ENCODE measurements at regions not wholly inside any gene's neighbourhood (a gene's known extent, or its start where the extent isn't known, plus 50 kb on each side); places are given as distances from the start of the nearest gene placed in this dataset.

GRCh38 chr20:40120827-40121226 is 568.2 kb downstream of the MAFB start:
- DNase-seq: no peak

- DNase-seq: no peak
Measured at GRCh38 chr20:40111282-40111681, 577.8 kb downstream of the MAFB start.

GRCh38 chr20:40110311-40110831 is 578.7 kb downstream of the MAFB start:
- no peak for DNase-seq

- no peak for DNase-seq
Measured at GRCh38 chr20:40109136-40109535, 579.9 kb downstream of the MAFB start.

- no peak for DNase-seq
Measured at GRCh38 chr20:40108321-40108720, 580.7 kb downstream of the MAFB start.

GRCh38 chr20:40104959-40105358 is 584.1 kb downstream of the MAFB start:
- no peak for DNase-seq

GRCh38 chr20:40103420-40103819 is 585.6 kb downstream of the MAFB start:
- DNase-seq: no peak

GRCh38 chr20:40101560-40101959 is 587.5 kb downstream of the MAFB start:
- no peak for DNase-seq

- DNase-seq: no peak
Measured at GRCh38 chr20:40100261-40100660, 588.8 kb downstream of the MAFB start.

GRCh38 chr20:40090236-40090635 is 598.8 kb downstream of the MAFB start:
- DNase-seq: no peak

- DNase-seq: no peak
Measured at GRCh38 chr20:40087496-40087895, 601.5 kb downstream of the MAFB start.

- no peak for DNase-seq
Measured at GRCh38 chr20:40085513-40085912, 603.5 kb downstream of the MAFB start.

GRCh38 chr20:40082436-40082835 is 606.6 kb downstream of the MAFB start:
- no peak for DNase-seq

GRCh38 chr20:40081653-40082052 is 607.4 kb downstream of the MAFB start:
- DNase-seq: no peak

GRCh38 chr20:40080041-40080652 is 608.9 kb downstream of the MAFB start:
- DNase-seq: no peak

- DNase-seq: no peak
Measured at GRCh38 chr20:40073535-40074111, 615.4 kb downstream of the MAFB start.

- no peak for DNase-seq
Measured at GRCh38 chr20:40072907-40073306, 616.1 kb downstream of the MAFB start.

- DNase-seq: no peak
Measured at GRCh38 chr20:40056171-40056570, 632.9 kb downstream of the MAFB start.

- DNase-seq: no peak
Measured at GRCh38 chr20:40055711-40056110, 633.3 kb downstream of the MAFB start.

GRCh38 chr20:40054311-40054710 is 634.7 kb downstream of the MAFB start:
- no peak for DNase-seq

- no peak for DNase-seq
Measured at GRCh38 chr20:40050596-40050995, 638.4 kb downstream of the MAFB start.

GRCh38 chr20:40049854-40050253 is 639.2 kb downstream of the MAFB start:
- DNase-seq: no peak

- DNase-seq: no peak
Measured at GRCh38 chr20:40046703-40047102, 642.3 kb downstream of the MAFB start.

GRCh38 chr20:40037511-40037910 is 651.5 kb downstream of the MAFB start:
- DNase-seq: no peak

GRCh38 chr20:40029589-40029988 is 659.4 kb downstream of the MAFB start:
- no peak for DNase-seq
